ENCODE measurements at regions not wholly inside any gene's neighbourhood (a gene's known extent, or its start where the extent isn't known, plus 50 kb on each side); places are given as distances from the start of the nearest gene placed in this dataset.

GRCh38 chr4:138078253-138078652, 163.9 kb downstream of the SLC7A11 start:
- no peak overlapping the region for H3K27ac ChIP-seq
- TF ChIP-seq, protein P1, sequence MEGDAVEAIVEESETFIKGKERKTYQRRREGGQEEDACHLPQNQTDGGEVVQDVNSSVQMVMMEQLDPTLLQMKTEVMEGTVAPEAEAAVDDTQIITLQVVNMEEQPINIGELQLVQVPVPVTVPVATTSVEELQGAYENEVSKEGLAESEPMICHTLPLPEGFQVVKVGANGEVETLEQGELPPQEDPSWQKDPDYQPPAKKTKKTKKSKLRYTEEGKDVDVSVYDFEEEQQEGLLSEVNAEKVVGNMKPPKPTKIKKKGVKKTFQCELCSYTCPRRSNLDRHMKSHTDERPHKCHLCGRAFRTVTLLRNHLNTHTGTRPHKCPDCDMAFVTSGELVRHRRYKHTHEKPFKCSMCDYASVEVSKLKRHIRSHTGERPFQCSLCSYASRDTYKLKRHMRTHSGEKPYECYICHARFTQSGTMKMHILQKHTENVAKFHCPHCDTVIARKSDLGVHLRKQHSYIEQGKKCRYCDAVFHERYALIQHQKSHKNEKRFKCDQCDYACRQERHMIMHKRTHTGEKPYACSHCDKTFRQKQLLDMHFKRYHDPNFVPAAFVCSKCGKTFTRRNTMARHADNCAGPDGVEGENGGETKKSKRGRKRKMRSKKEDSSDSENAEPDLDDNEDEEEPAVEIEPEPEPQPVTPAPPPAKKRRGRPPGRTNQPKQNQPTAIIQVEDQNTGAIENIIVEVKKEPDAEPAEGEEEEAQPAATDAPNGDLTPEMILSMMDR (conservative IDR thresholded peaks at IDR 0.05) = no peak

DNA sequence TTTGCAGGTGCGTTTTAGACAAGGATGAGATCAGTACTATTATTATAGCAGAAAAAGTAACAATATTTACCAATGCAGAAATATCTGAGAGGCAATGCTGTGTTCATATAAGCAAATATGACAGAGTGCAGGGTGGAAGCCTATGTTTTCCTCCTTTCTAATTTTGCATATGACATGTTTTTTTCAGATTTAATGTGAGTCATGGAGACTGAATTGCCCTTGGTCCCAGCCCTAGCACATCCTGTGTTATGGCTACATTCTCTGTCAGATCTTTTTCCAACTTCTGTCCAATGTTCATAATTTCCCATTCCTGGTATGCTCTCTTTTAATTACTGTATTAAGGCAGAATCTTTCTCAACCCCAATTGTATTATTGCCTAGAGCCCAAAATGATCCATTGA, 165.6 kb downstream of the SLC7A11 start:
- TF ChIP-seq, protein P1 (conservative IDR thresholded peaks at IDR 0.05) = no peak
- no peak overlapping the region for H3K27ac ChIP-seq

GRCh38 chr4:138070816-138071215, 171.3 kb downstream of the SLC7A11 start:
- H3K27ac ChIP-seq = no peak overlapping the region
- TF ChIP-seq, protein P1 (conservative IDR thresholded peaks at IDR 0.05) = no peak

DNA sequence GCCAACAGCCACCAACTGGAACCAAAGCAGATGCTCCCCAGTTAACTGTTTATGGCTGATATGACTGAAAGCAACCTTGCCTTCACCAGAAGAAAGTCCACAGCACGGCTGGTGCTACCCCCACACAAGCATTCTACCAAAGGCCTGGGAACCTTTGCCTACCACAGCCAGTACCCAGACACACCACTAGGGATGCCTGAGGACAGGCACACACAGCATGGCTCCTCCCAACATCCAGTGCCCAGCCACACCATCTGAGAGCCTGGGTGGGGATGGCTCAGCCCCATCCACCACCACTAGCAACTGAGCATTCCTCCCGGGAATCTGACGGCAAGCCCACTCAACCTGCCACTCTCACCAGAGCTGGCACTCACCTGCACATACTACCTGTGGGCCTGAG, 178.6 kb downstream of the SLC7A11 start:
- TF ChIP-seq, protein P1 (conservative IDR thresholded peaks at IDR 0.05) = no peak

GRCh38 chr4:138062929-138063328, 179.2 kb downstream of the SLC7A11 start:
- TF ChIP-seq, protein P1 (conservative IDR thresholded peaks at IDR 0.05) = no peak
- no peak overlapping the region for H3K27ac ChIP-seq

More for the DNA sequence above, 178.6 kb downstream of the SLC7A11 start:
- H3K27ac ChIP-seq = no peak overlapping the region

- no peak overlapping the region for H3K27ac ChIP-seq
- TF ChIP-seq, protein P1 (conservative IDR thresholded peaks at IDR 0.05) = no peak
Observed at GRCh38 chr4:138056541-138056940, 185.6 kb downstream of the SLC7A11 start.

DNA sequence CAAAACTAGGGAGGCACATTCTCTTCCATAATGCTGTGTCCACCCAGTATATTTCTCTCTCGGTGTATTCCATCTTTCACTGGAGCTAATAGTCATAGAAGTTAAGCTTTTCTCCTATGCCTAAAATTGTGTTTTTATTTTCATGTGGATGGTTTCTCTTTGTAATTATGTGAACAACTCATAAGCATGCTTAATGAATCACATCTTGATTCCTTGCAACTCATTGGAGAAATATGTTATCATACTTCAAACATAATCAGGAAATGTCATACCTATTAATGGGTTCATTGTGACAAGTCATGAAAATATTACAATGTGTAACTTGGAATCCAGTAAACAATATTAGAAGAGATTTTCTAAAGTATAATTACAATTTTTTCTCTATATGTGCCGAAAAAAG, 186.3 kb downstream of the SLC7A11 start:
- TF ChIP-seq, protein P1 (conservative IDR thresholded peaks at IDR 0.05) = no peak
- H3K27ac ChIP-seq = no peak overlapping the region
